ENCODE measurements at regions not wholly inside any gene's neighbourhood (a gene's known extent, or its start where the extent isn't known, plus 50 kb on each side); places are given as distances from the start of the nearest gene placed in this dataset.

- no peak for TF ChIP-seq CTCF (IDR thresholded peaks at IDR 0.05)
- TF ChIP-seq POLR2A (IDR thresholded peaks at IDR 0.05), result no peak
Observed at GRCh38 chr7:17681965-17682364, 258.3 kb downstream of the SNX13 start.

All from breast epithelium (tissue), 3 donors.